ENCODE measurements at regions not wholly inside any gene's neighbourhood (a gene's known extent, or its start where the extent isn't known, plus 50 kb on each side); places are given as distances from the start of the nearest gene placed in this dataset.

GRCh38 chr1:229888561-229889001 is 178.5 kb upstream of the GALNT2 start:
- Histone ChIP-seq H3K9me2 (ENCODE audit: insufficient read depth) (no peaks in the 10 kb centered on the region), H3K4me1 (ENCODE audit: insufficient read depth) (no peaks in the 10 kb centered on the region), H3K4me2 (ENCODE audit: unreplicated experiment) (no peak overlapping the region), H3K9ac (no peak overlapping the region), H3K27ac (no peak overlapping the region), H3K36me3 (ENCODE audit: low read depth) (no peaks in the 10 kb centered on the region), H3K4me3 (no peak overlapping the region), H3K79me2 (ENCODE audit: insufficient read depth) (no peaks in the 10 kb centered on the region), H2AFZ (no peak overlapping the region), H4K20me1 (ENCODE audit: insufficient read depth) (no peaks in the 10 kb centered on the region), H3F3A (ENCODE audit: insufficient read depth) (no peaks in the 10 kb centered on the region), H3K27me3 (replicated peaks; ENCODE audit: insufficient read depth) (peaks cover 7% of the 10 kb centered on the region), H3K9me3 (ENCODE audit: low read depth) (no peaks in the 10 kb centered on the region)
- no peak for TF ChIP-seq EZH2phosphoT487 (IDR thresholded peaks at IDR 0.05; ENCODE audit: insufficient read depth, low read depth)
- no peak for TF ChIP-seq EZH2 (IDR thresholded peaks at IDR 0.05; ENCODE audit: insufficient read depth, poor library complexity, severe bottlenecking)
- WGBS, 2 experiments (ENCODE audit: low coverage in 1 of 2, low lambda C conversion rate in 2 of 2, missing lambda C conversion rate in 2 of 2) = 33 to 36% methylated on average over 3 of the region's 3 CpGs
- in situ Hi-C loops (cut with MboI) = no loop called here
- DNase-seq = no peak

- no peaks in the 10 kb centered on the region for H3K79me2 ChIP-seq (ENCODE audit: insufficient read depth)
- in situ Hi-C loops (cut with MboI) = no loop called here
- no peak for DNase-seq
- no peaks in the 10 kb centered on the region for H3F3A ChIP-seq (ENCODE audit: insufficient read depth)
- no peaks in the 10 kb centered on the region for H3K4me1 ChIP-seq (ENCODE audit: insufficient read depth)
- no peak overlapping the region for H2AFZ ChIP-seq
- H3K9me3 ChIP-seq (ENCODE audit: low read depth) = no peaks in the 10 kb centered on the region
- no peak overlapping the region for H3K27ac ChIP-seq
- H3K36me3 ChIP-seq (ENCODE audit: low read depth) = no peaks in the 10 kb centered on the region
- no peak overlapping the region for H3K9ac ChIP-seq
- H4K20me1 ChIP-seq (ENCODE audit: insufficient read depth) = no peaks in the 10 kb centered on the region
- no peak overlapping the region for H3K4me2 ChIP-seq (ENCODE audit: unreplicated experiment)
- H3K4me3 ChIP-seq = no peak overlapping the region
- 24 to 30% methylated on average over 1 of the region's 1 CpG for WGBS, 2 experiments (ENCODE audit: low coverage in 1 of 2, low lambda C conversion rate in 2 of 2, missing lambda C conversion rate in 2 of 2)
- no peak for TF ChIP-seq EZH2phosphoT487 (IDR thresholded peaks at IDR 0.05; ENCODE audit: insufficient read depth, low read depth)
- TF ChIP-seq EZH2 (IDR thresholded peaks at IDR 0.05; ENCODE audit: insufficient read depth, poor library complexity, severe bottlenecking) = no peak
- no peaks in the 10 kb centered on the region for H3K9me2 ChIP-seq (ENCODE audit: insufficient read depth)
- H3K27me3 ChIP-seq (replicated peaks; ENCODE audit: insufficient read depth) = peaks cover 5% of the 10 kb centered on the region; the same call in 1 of the 2 replicates
Measured at GRCh38 chr1:229889031-229889517, 178.0 kb upstream of the GALNT2 start.

- Histone ChIP-seq H3K27ac (no peak overlapping the region), H2AFZ (no peak overlapping the region), H3K79me2 (ENCODE audit: insufficient read depth) (no peaks in the 10 kb centered on the region), H3K9me3 (ENCODE audit: low read depth) (no peaks in the 10 kb centered on the region), H3K9me2 (ENCODE audit: insufficient read depth) (no peaks in the 10 kb centered on the region), H3K36me3 (ENCODE audit: low read depth) (no peaks in the 10 kb centered on the region), H3K9ac (no peak overlapping the region), H4K20me1 (ENCODE audit: insufficient read depth) (no peaks in the 10 kb centered on the region), H3K4me2 (ENCODE audit: unreplicated experiment) (no peak overlapping the region), H3K27me3 (replicated peaks; ENCODE audit: insufficient read depth) (no peaks in the 10 kb centered on the region; the same call in 1 of the 2 replicates), H3K4me1 (ENCODE audit: insufficient read depth) (no peaks in the 10 kb centered on the region), H3F3A (ENCODE audit: insufficient read depth) (no peaks in the 10 kb centered on the region), H3K4me3 (no peak overlapping the region)
- 13 to 23% methylated on average over 2 of the region's 2 CpGs for WGBS, 2 experiments (ENCODE audit: low coverage in 1 of 2, low lambda C conversion rate in 2 of 2, missing lambda C conversion rate in 2 of 2)
- TF ChIP-seq EZH2phosphoT487 (IDR thresholded peaks at IDR 0.05; ENCODE audit: insufficient read depth, low read depth) = no peak
- no peak for TF ChIP-seq EZH2 (IDR thresholded peaks at IDR 0.05; ENCODE audit: insufficient read depth, poor library complexity, severe bottlenecking)
- DNase-seq = no peak
- in situ Hi-C loops (cut with MboI) = no loop called here
Measured at GRCh38 chr1:229891227-229891626, 175.8 kb upstream of the GALNT2 start.

GRCh38 chr1:229892515-229893117 is 174.4 kb upstream of the GALNT2 start:
- Histone ChIP-seq H3K79me2 (ENCODE audit: insufficient read depth) (no peaks in the 10 kb centered on the region), H3K9me2 (ENCODE audit: insufficient read depth) (no peaks in the 10 kb centered on the region), H2AFZ (no peak overlapping the region), H3F3A (ENCODE audit: insufficient read depth) (no peaks in the 10 kb centered on the region), H3K9ac (no peak overlapping the region), H3K4me1 (ENCODE audit: insufficient read depth) (no peaks in the 10 kb centered on the region), H3K9me3 (ENCODE audit: low read depth) (no peaks in the 10 kb centered on the region), H3K27me3 (replicated peaks; ENCODE audit: insufficient read depth) (no peaks in the 10 kb centered on the region; the same call in 1 of the 2 replicates), H3K4me3 (no peak overlapping the region), H3K27ac (no peak overlapping the region), H3K4me2 (ENCODE audit: unreplicated experiment) (no peak overlapping the region), H4K20me1 (ENCODE audit: insufficient read depth) (no peaks in the 10 kb centered on the region), H3K36me3 (ENCODE audit: low read depth) (no peaks in the 10 kb centered on the region)
- TF ChIP-seq EZH2 (IDR thresholded peaks at IDR 0.05; ENCODE audit: insufficient read depth, poor library complexity, severe bottlenecking) (no peak), EZH2phosphoT487 (IDR thresholded peaks at IDR 0.05; ENCODE audit: insufficient read depth, low read depth) (no peak)
- in situ Hi-C loops (cut with MboI) = no loop called here
- WGBS, 2 experiments (ENCODE audit: low coverage in 1 of 2, low lambda C conversion rate in 2 of 2, missing lambda C conversion rate in 2 of 2) = 54 to 62% methylated on average over 1 of the region's 1 CpG
- DNase-seq = no peak

Measured in GM23248 (cell line).